Testis (tissue), 2 donors: ENCODE measurements at regions not wholly inside any gene's neighbourhood (a gene's known extent, or its start where the extent isn't known, plus 50 kb on each side); places are given as distances from the start of the nearest gene placed in this dataset.
"Not testable (repeated sequence)": the region's sequence is repeated elsewhere in the genome, so short reads cannot be mapped to it uniquely, and the experiment has no call there.

Experiments used
- DNase-seq: peaks from one replicate; pipeline ENCODE4 v3.0.0-alpha.2; 2019
- H3K27ac ChIP-seq, 2 donors: fragments of 200-600 bp; sonication (generic); one replicate each; pipeline ENCODE4 v1.5.1; 2019
- H3K27me3 ChIP-seq: fragments of 200-600 bp; sonication (generic); one replicate; pipeline ENCODE4 v1.5.1; 2019
- H3K36me3 ChIP-seq: fragments of 200-600 bp; sonication (generic); one replicate; pipeline ENCODE4 v1.5.1; 2017; ENCODE audit warnings: low read depth; ENCODE audit errors: missing control alignments
- H3K4me1 ChIP-seq: fragments of 200-600 bp; sonication (generic); one replicate; pipeline ENCODE4 v1.5.1; 2019
- H3K4me3 ChIP-seq, 2 donors: fragments of 200-600 bp; sonication (generic); one replicate each; pipeline ENCODE4 v1.5.1; 2017 to 2019
- H3K9me3 ChIP-seq: fragments of 200-600 bp; sonication (generic); one replicate; pipeline ENCODE4 v1.5.1; 2017
- POLR2A ChIP-seq: fragments of 450-650 bp; IDR thresholded peaks from one replicate; pipeline ENCODE4 v1.6.1; 2017; ENCODE audit warnings: antibody characterized with exemption, mild to moderate bottlenecking, moderate library complexity
- WGBS, 2 donors: methylation state at CpG; one replicate each; pipeline ENCODE4 v1.1.5; 2018; 5-methylcytosine and 5-hydroxymethylcytosine counted together
- intact Hi-C: fragments of 100-400 bp; cut with DNase I; formaldehyde crosslinking; loops from one replicate; pipeline ENCODE4 v1.15.1; 2023; ENCODE audit warnings: low total_unique reads
- TF ChIP-seq, protein P1 (sequence below), 3 experiments: fragments of 450-650 bp in 2 of 3; fragments of 200-600 bp in 1 of 3; sonication (generic) in 1 of 3; IDR thresholded peaks; one replicate each; pipeline ENCODE4 v1.5.1; 2016 to 2019; ENCODE audit warnings: antibody characterized with exemption in 3 of 3, mild to moderate bottlenecking in 2 of 3, moderate library complexity in 1 of 3

- no peaks in the 10 kb centered on the region for H3K36me3 ChIP-seq
- DNase-seq: no peak
- no peaks in the 10 kb centered on the region for H3K27me3 ChIP-seq
- intact Hi-C loops: no loop called here
- TF ChIP-seq POLR2A: no peak
- TF ChIP-seq, protein P1, sequence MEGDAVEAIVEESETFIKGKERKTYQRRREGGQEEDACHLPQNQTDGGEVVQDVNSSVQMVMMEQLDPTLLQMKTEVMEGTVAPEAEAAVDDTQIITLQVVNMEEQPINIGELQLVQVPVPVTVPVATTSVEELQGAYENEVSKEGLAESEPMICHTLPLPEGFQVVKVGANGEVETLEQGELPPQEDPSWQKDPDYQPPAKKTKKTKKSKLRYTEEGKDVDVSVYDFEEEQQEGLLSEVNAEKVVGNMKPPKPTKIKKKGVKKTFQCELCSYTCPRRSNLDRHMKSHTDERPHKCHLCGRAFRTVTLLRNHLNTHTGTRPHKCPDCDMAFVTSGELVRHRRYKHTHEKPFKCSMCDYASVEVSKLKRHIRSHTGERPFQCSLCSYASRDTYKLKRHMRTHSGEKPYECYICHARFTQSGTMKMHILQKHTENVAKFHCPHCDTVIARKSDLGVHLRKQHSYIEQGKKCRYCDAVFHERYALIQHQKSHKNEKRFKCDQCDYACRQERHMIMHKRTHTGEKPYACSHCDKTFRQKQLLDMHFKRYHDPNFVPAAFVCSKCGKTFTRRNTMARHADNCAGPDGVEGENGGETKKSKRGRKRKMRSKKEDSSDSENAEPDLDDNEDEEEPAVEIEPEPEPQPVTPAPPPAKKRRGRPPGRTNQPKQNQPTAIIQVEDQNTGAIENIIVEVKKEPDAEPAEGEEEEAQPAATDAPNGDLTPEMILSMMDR (IDR thresholded peaks at IDR 0.05): no peak
- WGBS, 2 donors: 84 to 91% methylated on average over 9 of the region's 9 CpGs
- H3K9me3 ChIP-seq: no peaks in the 10 kb centered on the region
- no peaks in the 10 kb centered on the region for H3K4me1 ChIP-seq
- H3K27ac ChIP-seq: no peak overlapping the region
- H3K4me3 ChIP-seq: no peak overlapping the region
Measured at GRCh38 chr6:85287654-85288053, 162.2 kb upstream of the NT5E start.

GRCh38 chr6:85287158-85287557 lies 162.7 kb upstream of the NT5E start:
- no peaks in the 10 kb centered on the region for H3K27me3 ChIP-seq
- H3K36me3 ChIP-seq: no peaks in the 10 kb centered on the region
- no peak for TF ChIP-seq POLR2A
- TF ChIP-seq, protein P1 (IDR thresholded peaks at IDR 0.05): no peak
- H3K9me3 ChIP-seq: no peaks in the 10 kb centered on the region
- no peak overlapping the region for H3K27ac ChIP-seq
- H3K4me1 ChIP-seq: no peaks in the 10 kb centered on the region
- H3K4me3 ChIP-seq: no peak overlapping the region
- intact Hi-C loops: no loop called here
- no peak for DNase-seq
- 76 to 79% methylated on average over 3 of the region's 3 CpGs for WGBS, 2 donors

DNA sequence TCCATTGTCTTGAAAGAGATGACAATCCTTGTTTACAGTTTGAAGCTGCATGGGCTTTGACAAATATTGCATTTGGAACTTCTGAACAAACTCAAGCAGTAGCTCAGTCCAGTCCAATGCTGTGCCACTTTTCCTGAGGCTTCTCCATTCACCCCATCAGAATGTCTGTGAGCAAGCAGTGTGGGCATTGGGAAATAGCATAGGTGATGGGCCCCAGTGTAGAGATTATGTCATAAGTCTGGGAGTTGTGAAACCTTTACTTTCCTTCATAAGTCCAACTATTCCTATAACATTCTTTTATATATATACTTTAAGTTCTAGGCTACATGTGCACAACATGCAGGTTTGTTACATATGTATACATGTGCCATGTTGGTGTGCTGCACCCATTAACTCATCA lies 163.4 kb upstream of the NT5E start:
- H3K4me1 ChIP-seq, H3K36me3 ChIP-seq, H3K4me3 ChIP-seq, DNase-seq, H3K27ac ChIP-seq, intact Hi-C loops, H3K27me3 ChIP-seq, H3K9me3 ChIP-seq: not testable (repeated sequence)

- DNase-seq: no peak
- H3K27me3 ChIP-seq: no peaks in the 10 kb centered on the region
- no peaks in the 10 kb centered on the region for H3K9me3 ChIP-seq
- no peaks in the 10 kb centered on the region for H3K4me1 ChIP-seq
- H3K4me3 ChIP-seq: no peak overlapping the region
- H3K27ac ChIP-seq: no peak overlapping the region
- H3K36me3 ChIP-seq: no peaks in the 10 kb centered on the region
- intact Hi-C loops: no loop called here
- 62 to 66% methylated on average over 22 of the region's 22 CpGs for WGBS, 2 donors
- TF ChIP-seq, protein P1 (IDR thresholded peaks at IDR 0.05): no peak
- TF ChIP-seq POLR2A: no peak
Measured at GRCh38 chr6:85285934-85286333, 163.9 kb upstream of the NT5E start.

- intact Hi-C loops: no loop called here
- no peaks in the 10 kb centered on the region for H3K36me3 ChIP-seq
- no peak for DNase-seq
- H3K9me3 ChIP-seq: no peaks in the 10 kb centered on the region
- no peak overlapping the region for H3K27ac ChIP-seq
- H3K4me3 ChIP-seq: no peak overlapping the region
- TF ChIP-seq, protein P1 (IDR thresholded peaks at IDR 0.05): no peak
- no peak for TF ChIP-seq POLR2A
- H3K27me3 ChIP-seq: no peaks in the 10 kb centered on the region
- 61 to 62% methylated on average over 6 of the region's 6 CpGs for WGBS, 2 donors
- H3K4me1 ChIP-seq: no peaks in the 10 kb centered on the region
Measured at GRCh38 chr6:85285114-85285513, 164.8 kb upstream of the NT5E start.
